ENCODE measurements at regions not wholly inside any gene's neighbourhood (a gene's known extent, or its start where the extent isn't known, plus 50 kb on each side); places are given as distances from the start of the nearest gene placed in this dataset.

- Histone ChIP-seq H3K27ac (replicated peaks) (no peak overlapping the region), H3K4me3 (replicated peaks; ENCODE audit: insufficient read depth, low read length) (no peak overlapping the region), H3K27me3 (ENCODE audit: insufficient read depth, poor library complexity, severe bottlenecking) (no peaks in the 10 kb centered on the region)
- no peak for TF ChIP-seq REST (IDR thresholded peaks at IDR 0.05; ENCODE audit: insufficient replicate concordance, low read depth)
- TF ChIP-seq, protein P1, sequence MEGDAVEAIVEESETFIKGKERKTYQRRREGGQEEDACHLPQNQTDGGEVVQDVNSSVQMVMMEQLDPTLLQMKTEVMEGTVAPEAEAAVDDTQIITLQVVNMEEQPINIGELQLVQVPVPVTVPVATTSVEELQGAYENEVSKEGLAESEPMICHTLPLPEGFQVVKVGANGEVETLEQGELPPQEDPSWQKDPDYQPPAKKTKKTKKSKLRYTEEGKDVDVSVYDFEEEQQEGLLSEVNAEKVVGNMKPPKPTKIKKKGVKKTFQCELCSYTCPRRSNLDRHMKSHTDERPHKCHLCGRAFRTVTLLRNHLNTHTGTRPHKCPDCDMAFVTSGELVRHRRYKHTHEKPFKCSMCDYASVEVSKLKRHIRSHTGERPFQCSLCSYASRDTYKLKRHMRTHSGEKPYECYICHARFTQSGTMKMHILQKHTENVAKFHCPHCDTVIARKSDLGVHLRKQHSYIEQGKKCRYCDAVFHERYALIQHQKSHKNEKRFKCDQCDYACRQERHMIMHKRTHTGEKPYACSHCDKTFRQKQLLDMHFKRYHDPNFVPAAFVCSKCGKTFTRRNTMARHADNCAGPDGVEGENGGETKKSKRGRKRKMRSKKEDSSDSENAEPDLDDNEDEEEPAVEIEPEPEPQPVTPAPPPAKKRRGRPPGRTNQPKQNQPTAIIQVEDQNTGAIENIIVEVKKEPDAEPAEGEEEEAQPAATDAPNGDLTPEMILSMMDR (IDR thresholded peaks at IDR 0.05; ENCODE audit: insufficient read depth, low read length), result no peak
- DNase-seq (ENCODE audit: low read depth in 1 of 2, low spot score in 1 of 2), result no peak
Observed at GRCh38 chr16:63301349-63301748, 1265.1 kb upstream of the CDH8 start.

- Histone ChIP-seq H3K27ac (replicated peaks) (no peak overlapping the region), H3K4me3 (replicated peaks; ENCODE audit: insufficient read depth, low read length) (no peak overlapping the region), H3K27me3 (ENCODE audit: insufficient read depth, poor library complexity, severe bottlenecking) (no peaks in the 10 kb centered on the region)
- DNase-seq (ENCODE audit: low read depth in 1 of 2, low spot score in 1 of 2), result no peak
- TF ChIP-seq POLR2AphosphoS5 (IDR thresholded peaks at IDR 0.05; ENCODE audit: low read depth), result no peak
Observed at GRCh38 chr16:63298993-63299392, 1262.8 kb upstream of the CDH8 start.

DNA sequence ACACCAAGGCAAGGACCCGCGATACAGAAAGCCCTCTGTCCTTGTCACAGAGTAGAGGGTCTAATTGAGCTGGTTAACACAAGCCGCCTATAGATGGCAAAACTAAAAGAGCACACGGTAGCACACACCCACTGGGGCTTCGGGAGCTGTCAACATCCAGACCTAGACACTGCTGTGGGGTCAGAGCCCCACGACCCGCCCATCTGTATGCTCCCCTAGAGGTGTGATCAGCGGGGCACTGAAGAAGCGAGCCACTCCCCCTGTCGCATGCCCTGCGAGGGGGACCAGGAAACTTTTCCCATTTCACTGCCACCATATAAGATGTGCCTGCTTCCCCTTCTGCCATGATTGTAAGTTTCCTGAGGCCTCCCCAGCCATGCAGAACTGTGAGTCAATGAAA, 1255.8 kb upstream of the CDH8 start:
- Histone ChIP-seq H3K27ac (replicated peaks) (no peak overlapping the region), H3K4me3 (replicated peaks; ENCODE audit: insufficient read depth, low read length) (no peak overlapping the region), H3K27me3 (ENCODE audit: insufficient read depth, poor library complexity, severe bottlenecking) (no peaks in the 10 kb centered on the region)
- no peak for DNase-seq (ENCODE audit: low read depth in 1 of 2, low spot score in 1 of 2)
- TF ChIP-seq POLR2AphosphoS5 (IDR thresholded peaks at IDR 0.05; ENCODE audit: low read depth) (no peak), SPI1 (IDR thresholded peaks at IDR 0.05; ENCODE audit: borderline replicate concordance, low read depth) (no peak), GABPA (IDR thresholded peaks at IDR 0.05; ENCODE audit: low read depth) (no peak), REST (IDR thresholded peaks at IDR 0.05; ENCODE audit: insufficient replicate concordance, low read depth) (no peak)
- TF ChIP-seq, protein P1 (IDR thresholded peaks at IDR 0.05; ENCODE audit: insufficient read depth, low read length), result no peak

DNA sequence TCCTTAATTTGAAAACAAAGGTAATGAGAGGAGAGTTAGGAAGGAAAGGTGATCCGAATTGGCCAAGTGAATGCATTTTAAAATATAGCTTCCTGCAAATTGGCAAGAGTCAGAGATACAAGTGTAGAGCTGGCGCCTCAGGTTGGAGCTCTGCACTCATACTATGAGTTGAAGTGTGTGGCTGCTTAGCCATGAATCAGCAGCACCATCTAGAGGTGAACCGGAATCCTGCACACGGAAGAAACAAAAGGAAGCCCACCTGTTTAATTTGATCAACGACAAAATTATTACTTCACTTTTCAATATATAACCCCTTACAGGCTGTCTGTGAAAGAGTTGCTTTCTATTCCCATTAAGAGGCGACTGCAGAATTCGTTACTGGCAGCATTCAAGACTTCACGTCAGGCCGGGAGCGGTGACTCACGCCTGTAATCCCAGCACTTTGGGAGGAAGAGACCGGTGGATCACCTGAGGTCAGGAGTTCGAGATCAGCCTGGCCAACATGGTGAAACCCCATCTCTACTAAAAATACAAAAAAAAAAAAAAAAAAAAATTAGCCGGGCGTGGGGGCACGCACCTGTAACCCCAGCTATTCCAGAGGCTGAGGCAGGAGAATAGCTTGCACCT, 1253.7 kb upstream of the CDH8 start:
- H3K4me3 ChIP-seq (replicated peaks; ENCODE audit: insufficient read depth, low read length), result no peak overlapping the region
- H3K27ac ChIP-seq (replicated peaks), result no peak overlapping the region
- TF ChIP-seq, protein P1 (IDR thresholded peaks at IDR 0.05; ENCODE audit: insufficient read depth, low read length), result peak; percentile 70
- TF ChIP-seq GABPA (IDR thresholded peaks at IDR 0.05; ENCODE audit: low read depth), result no peak
- DNase-seq (ENCODE audit: low read depth in 1 of 2, low spot score in 1 of 2), result peak; percentile 6 to 29
- no peaks in the 10 kb centered on the region for H3K27me3 ChIP-seq (ENCODE audit: insufficient read depth, poor library complexity, severe bottlenecking)

Measured in HL-60 (cell line).